IMR-90 (cell line): ENCODE measurements at regions not wholly inside any gene's neighbourhood (a gene's known extent, or its start where the extent isn't known, plus 50 kb on each side); places are given as distances from the start of the nearest gene placed in this dataset.

Experiments used
- ATAC-seq: fragments of 200-7000 bp; cut with Tn5 transposase; 2 replicates; pipeline ENCODE4 v1.9.1; 2020; ENCODE audit warnings: low read depth, mild to moderate bottlenecking, moderate library complexity
- BruUV-seq: library from RNA; stranded (reverse); fragments of 400-500 nt; replicated peaks from 2 replicates; lab custom pipeline; 2021; lab: Mats Ljungman, UMichigan
- CTCF ChIA-PET: fragments of 300-600 bp; formaldehyde crosslinking; extraction: SDS; loops from one replicate; lab custom pipeline; 2021; ENCODE audit warnings: antibody characterized with exemption; lab: Yijun Ruan, JAX
- POLR2A ChIA-PET: fragments of 300-600 bp; sonication (Branson Sonifier 250); formaldehyde crosslinking; loops from one replicate; lab custom pipeline; 2022; ENCODE audit warnings: antibody characterized with exemption; ENCODE audit not compliant: unreplicated experiment; lab: Charles Lee
- DNase-seq: peaks from one replicate; pipeline ENCODE4 v3.0.0; 2013
- H2AFZ ChIP-seq: replicated peaks from 2 replicates; pipeline ENCODE3; 2013; ENCODE audit warnings: low read length, mild to moderate bottlenecking; ENCODE audit not compliant: poor library complexity
- H2AK5ac ChIP-seq: 2 replicates; pipeline ENCODE4 v1.6.1; 2013; ENCODE audit warnings: low read depth, low read length, inconsistent platforms
- H2AK9ac ChIP-seq: replicated peaks from 2 replicates; pipeline ENCODE3; 2013; ENCODE audit warnings: mild to moderate bottlenecking, low read depth, low read length, moderate library complexity; ENCODE audit not compliant: poor library complexity
- H2BK120ac ChIP-seq: 2 replicates; pipeline ENCODE4 v1.6.1; 2013; ENCODE audit warnings: low read depth, low read length, inconsistent platforms
- H2BK15ac ChIP-seq: 3 replicates; pipeline ENCODE4 v1.6.1; 2013; ENCODE audit warnings: low read depth, low read length, inconsistent platforms
- H2BK20ac ChIP-seq: 2 replicates; pipeline ENCODE4 v1.6.1; 2013; ENCODE audit warnings: low read depth, mild to moderate bottlenecking, inconsistent platforms, low read length, moderate library complexity
- H2BK5ac ChIP-seq: 2 replicates; pipeline ENCODE4 v1.6.1; 2013; ENCODE audit warnings: mild to moderate bottlenecking, low read depth, low read length, inconsistent platforms; ENCODE audit not compliant: poor library complexity, severe bottlenecking
- H3K14ac ChIP-seq: replicated peaks from 2 replicates; pipeline ENCODE4 v1.6.1; 2013; ENCODE audit warnings: low read depth, low read length, inconsistent platforms
- H3K18ac ChIP-seq: 2 replicates; pipeline ENCODE4 v1.6.1; 2013; ENCODE audit warnings: low read depth, low read length, control low read depth
- H3K23ac ChIP-seq: 2 replicates; pipeline ENCODE4 v1.6.1; 2013; ENCODE audit warnings: low read depth, low read length, inconsistent platforms
- H3K27ac ChIP-seq: 2 replicates; pipeline ENCODE4 v1.5.1; 2013; ENCODE audit warnings: mild to moderate bottlenecking, control low read depth, low read length; ENCODE audit not compliant: insufficient read depth
- H3K27me3 ChIP-seq: 2 replicates; pipeline ENCODE4 v1.6.1; 2013; ENCODE audit warnings: low read length; ENCODE audit not compliant: control insufficient read depth, insufficient read depth
- H3K36me3 ChIP-seq: 2 replicates; pipeline ENCODE4 v1.6.1; 2013; ENCODE audit warnings: low read length, mixed read lengths; ENCODE audit not compliant: control insufficient read depth, insufficient read depth
- H3K4ac ChIP-seq: 2 replicates; pipeline ENCODE4 v1.6.1; 2013; ENCODE audit warnings: low read depth, low read length, inconsistent platforms
- H3K4me1 ChIP-seq: 2 replicates; pipeline ENCODE4 v1.6.1; 2013; ENCODE audit warnings: low read length, mixed read lengths; ENCODE audit not compliant: control insufficient read depth, insufficient read depth
- H3K4me2 ChIP-seq: 2 replicates; pipeline ENCODE4 v1.6.1; 2013; ENCODE audit warnings: low read depth, mild to moderate bottlenecking, control low read depth, low read length, moderate library complexity
- H3K4me3 ChIP-seq: 2 replicates; pipeline ENCODE4 v1.5.1; 2013; ENCODE audit warnings: low read depth, mild to moderate bottlenecking, control low read depth, low read length, moderate library complexity; ENCODE audit not compliant: insufficient read depth
- H3K56ac ChIP-seq: 2 replicates; pipeline ENCODE4 v1.6.1; 2013; ENCODE audit warnings: low read length, inconsistent platforms; ENCODE audit not compliant: insufficient read depth; ENCODE audit errors: extremely low read depth
- H3K79me1 ChIP-seq, 2 experiments: 2 replicates each; pipeline ENCODE4 v1.6.1; 2013; ENCODE audit warnings: low read length in 2 of 2, inconsistent platforms in 1 of 2, low read depth in 1 of 2
- H3K9ac ChIP-seq: 2 replicates; pipeline ENCODE4 v1.6.1; 2013; ENCODE audit warnings: low read depth, low read length, control low read depth
- H3K9me1 ChIP-seq: 2 replicates; pipeline ENCODE4 v1.6.1; 2013; ENCODE audit warnings: low read length, inconsistent platforms; ENCODE audit not compliant: insufficient read depth
- H3K9me3 ChIP-seq: 2 replicates; pipeline ENCODE4 v1.6.1; 2013; ENCODE audit warnings: low read length; ENCODE audit not compliant: control insufficient read depth, insufficient read depth
- H4K20me1 ChIP-seq: 2 replicates; pipeline ENCODE4 v1.6.1; 2013; ENCODE audit warnings: low read length, inconsistent platforms; ENCODE audit not compliant: insufficient read depth
- H4K5ac ChIP-seq: 2 replicates; pipeline ENCODE4 v1.6.1; 2013; ENCODE audit warnings: mild to moderate bottlenecking, low read depth, low read length, control low read depth
- H4K8ac ChIP-seq, 2 experiments: 2 replicates each; pipeline ENCODE4 v1.6.1; 2013; ENCODE audit warnings: low read depth in 2 of 2, low read length in 2 of 2, control low read depth in 1 of 2, inconsistent platforms in 1 of 2
- H4K91ac ChIP-seq: 2 replicates; pipeline ENCODE4 v1.6.1; 2013; ENCODE audit warnings: low read depth, low read length, inconsistent platforms; ENCODE audit not compliant: insufficient read depth
- BHLHE40 ChIP-seq: fragments of 150-350 bp; IDR thresholded peaks from 2 replicates; pipeline ENCODE4 v1.6.1; 2016; ENCODE audit warnings: mild to moderate bottlenecking, low read depth, low read length
- CEBPB ChIP-seq: IDR thresholded peaks from 2 replicates; pipeline ENCODE4 v1.6.1; 2012; ENCODE audit warnings: low read depth, low read length, improper control_type of control experiment
- CHD1 ChIP-seq: IDR thresholded peaks from 2 replicates; pipeline ENCODE4 v1.6.1; 2012; ENCODE audit warnings: low read depth, low read length, improper control_type of control experiment
- ELK1 ChIP-seq: fragments of 150-350 bp; IDR thresholded peaks from 2 replicates; pipeline ENCODE4 v1.6.1; 2016; ENCODE audit warnings: low read depth, mild to moderate bottlenecking, low read length, moderate library complexity, borderline replicate concordance
- MAFK ChIP-seq: IDR thresholded peaks from 2 replicates; pipeline ENCODE4 v1.6.1; 2012; ENCODE audit warnings: low read depth, low read length, improper control_type of control experiment
- MAZ ChIP-seq: IDR thresholded peaks from 2 replicates; pipeline ENCODE4 v1.6.1; 2012; ENCODE audit warnings: low read depth, mild to moderate bottlenecking, low read length, improper control_type of control experiment, moderate library complexity, borderline replicate concordance
- NFE2L2 ChIP-seq: fragments of 150-350 bp; IDR thresholded peaks from 2 replicates; pipeline ENCODE4 v1.6.1; 2016; ENCODE audit warnings: low read depth, mild to moderate bottlenecking, low read length
- POLR2A ChIP-seq: IDR thresholded peaks from 2 replicates; pipeline ENCODE4 v1.6.1; 2012; ENCODE audit warnings: mild to moderate bottlenecking, low read depth, low read length
- RAD21 ChIP-seq: IDR thresholded peaks from 2 replicates; pipeline ENCODE4 v1.6.1; 2012; ENCODE audit warnings: low read length, improper control_type of control experiment
- SMC3 ChIP-seq: fragments of 150-350 bp; IDR thresholded peaks from 2 replicates; pipeline ENCODE4 v1.6.1; 2016; ENCODE audit warnings: low read depth, mild to moderate bottlenecking, antibody characterized with exemption, low read length, moderate library complexity
- WGBS, 2 experiments: methylation state at CpG; one replicate each; pipeline versions ENCODE4 v1.1.5 to v1.1.7; 2013; ENCODE audit warnings: missing lambda C conversion rate in 2 of 2; ENCODE audit not compliant: insufficient read length in 1 of 2; ENCODE audit errors: extremely low coverage in 2 of 2; 5-methylcytosine and 5-hydroxymethylcytosine counted together
- dilution Hi-C: fragments of 300-500 bp; cut with HindIII; formaldehyde crosslinking; loops from one replicate; pipeline ENCODE4 v1.14.3; 2018; ENCODE audit warnings: low sequenced_read_pairs; ENCODE audit not compliant: unreplicated experiment
- in situ Hi-C: fragments of 300-500 bp; cut with MboI; formaldehyde crosslinking; loops from 3 replicates; pipeline ENCODE4 v1.14.3; 2019; ENCODE audit warnings: low sequenced_read_pairs, inconsistent platforms, mixed read lengths
- intact Hi-C: fragments of 100-400 bp; cut with micrococcal nuclease; formaldehyde crosslinking; loops from 2 replicates; pipeline ENCODE4 v1.10.0; 2022

- Histone ChIP-seq H3K14ac (peak overlapping the region; percentile 76), H3K9ac (no peak overlapping the region; the same call in 1 of the 2 replicates), H3K36me3 (no peaks in the 10 kb centered on the region), H3K9me1 (peaks cover 10% of the 10 kb centered on the region), H2AFZ (no peak overlapping the region), H3K23ac (peak overlapping the region; percentile 79; the same call in 1 of the 2 replicates), H2BK15ac (peak overlapping the region; percentile 33; the same call in 1 of the 3 replicates), H4K91ac (peak overlapping the region; percentile 76; the same call in 1 of the 2 replicates), H3K9me3 (no peaks in the 10 kb centered on the region), H2BK120ac (peak overlapping the region; percentile 83), H3K4me2 (peak overlapping the region; percentile 23; the same call in 1 of the 2 replicates), H3K4ac (peak overlapping the region; percentile 83; the same call in 1 of the 2 replicates), H2BK20ac (peak overlapping the region; percentile 89), H4K8ac (peak overlapping the region; percentile 34 to 80; a peak in 3 of 4 replicates), H2AK5ac (peak overlapping the region; percentile 11), H3K27me3 (no peaks in the 10 kb centered on the region), H2AK9ac (no peak overlapping the region), H3K4me1 (peaks cover 12% of the 10 kb centered on the region), H4K5ac (peak overlapping the region; percentile 66), H3K4me3 (no peak overlapping the region), H3K18ac (peak overlapping the region; percentile 95), H4K20me1 (no peaks in the 10 kb centered on the region), H3K56ac (peak overlapping the region; percentile 52), H3K79me1 (0 out of 4 replicates have a peak, but pooled peaks cover 0 to 5% of the 10 kb centered on the region in 2 experiments), H3K27ac (peak overlapping the region; percentile 10; the same call in 1 of the 2 replicates), H2BK5ac (peak overlapping the region; percentile 90)
- no TSS peak for BruUV-seq
- CTCF ChIA-PET, result no interaction called here
- WGBS, 2 experiments, result no CpG with 5 or more reads among the region's 8 CpGs
- dilution Hi-C loops, result no loop called here
- POLR2A ChIA-PET, result interaction anchor here (0.6 kb wide), 1 partner anchor 239 kb away, joined by 5 read pairs; no protein-coding TSS in a partner anchor
- TF ChIP-seq SMC3 (no peak), RAD21 (no peak), NFE2L2 (peak; percentile 34; the same call in 1 of the 2 replicates), CEBPB (peak; percentile 68), MAZ (no peak), BHLHE40 (peak; percentile 19; the same call in 1 of the 2 replicates), POLR2A (no peak), ELK1 (no peak), CHD1 (no peak), MAFK (peak; percentile 22; the same call in 1 of the 2 replicates)
- intact Hi-C loops, result loop anchor here (5.0 kb wide), 1 partner anchor 299 kb away; no protein-coding TSS in a partner anchor
- ATAC-seq, result peak; percentile 63
- DNase-seq, result peak; percentile 94
- in situ Hi-C loops, result no loop called here
Observed at GRCh38 chr5:53246042-53246836, 136.7 kb upstream of the MOCS2 start.
